HL-60 (cell line): ENCODE measurements at regions not wholly inside any gene's neighbourhood (a gene's known extent, or its start where the extent isn't known, plus 50 kb on each side); places are given as distances from the start of the nearest gene placed in this dataset.

Source experiments
- DNase-seq, 2 experiments: peaks; one replicate each; pipeline ENCODE4 v3.0.0-alpha.2; 2010 to 2020; ENCODE audit warnings: low read depth in 1 of 2, low spot score in 1 of 2
- H3K27ac ChIP-seq: fragments of 250-450 bp; sonication (Bioruptor Pico); replicated peaks from 2 replicates; pipeline ENCODE4 v1.5.1; 2020; ENCODE audit warnings: mild to moderate bottlenecking, moderate library complexity
- H3K27me3 ChIP-seq: fragments of 250-450 bp; sonication (Bioruptor Pico); 2 replicates; pipeline ENCODE4 v1.5.1; 2021; ENCODE audit warnings: mild to moderate bottlenecking, moderate library complexity; ENCODE audit not compliant: insufficient read depth, poor library complexity, severe bottlenecking
- H3K4me3 ChIP-seq: replicated peaks from 2 replicates; pipeline ENCODE4 v1.5.1; 2011; ENCODE audit warnings: mild to moderate bottlenecking, control low read depth, low read length; ENCODE audit not compliant: insufficient read depth
- CTCF ChIP-seq: IDR thresholded peaks from one replicate; pipeline ENCODE4 v1.5.1; 2011; ENCODE audit warnings: low read length, control low read depth, inconsistent platforms; ENCODE audit not compliant: insufficient read depth
- GABPA ChIP-seq: IDR thresholded peaks from 2 replicates; pipeline ENCODE4 v1.6.1; 2012; ENCODE audit warnings: low read depth
- POLR2AphosphoS5 ChIP-seq: IDR thresholded peaks from 2 replicates; pipeline ENCODE4 v1.6.1; 2012; ENCODE audit warnings: low read depth
- REST ChIP-seq: IDR thresholded peaks from 2 replicates; pipeline ENCODE4 v1.6.1; 2012; ENCODE audit warnings: low read depth; ENCODE audit not compliant: insufficient replicate concordance
- SPI1 ChIP-seq: IDR thresholded peaks from 2 replicates; pipeline ENCODE4 v1.6.1; 2012; ENCODE audit warnings: low read depth, mild to moderate bottlenecking, borderline replicate concordance

- Histone ChIP-seq H3K27ac (no peak overlapping the region), H3K4me3 (no peak overlapping the region), H3K27me3 (no peaks in the 10 kb centered on the region)
- TF ChIP-seq SPI1, result no peak
- TF ChIP-seq GABPA, result no peak
- TF ChIP-seq CTCF, result no peak
- TF ChIP-seq REST, result no peak
- TF ChIP-seq POLR2AphosphoS5, result no peak
- no peak for DNase-seq
These were observed 54.3 kb upstream of the SMAD3 start for GRCh38 chr15:67010898-67011616.

GRCh38 chr15:67011617-67012005 lies 53.8 kb upstream of the SMAD3 start:
- Histone ChIP-seq H3K27ac (no peak overlapping the region), H3K27me3 (no peaks in the 10 kb centered on the region), H3K4me3 (no peak overlapping the region)
- TF ChIP-seq GABPA, result no peak
- no peak for TF ChIP-seq REST
- TF ChIP-seq CTCF, result no peak
- TF ChIP-seq SPI1, result no peak
- no peak for TF ChIP-seq POLR2AphosphoS5
- no peak for DNase-seq

- Histone ChIP-seq H3K27ac (no peak overlapping the region), H3K27me3 (no peaks in the 10 kb centered on the region), H3K4me3 (no peak overlapping the region)
- TF ChIP-seq CTCF (no peak), GABPA (no peak), REST (no peak), SPI1 (no peak), POLR2AphosphoS5 (no peak)
- DNase-seq, result no peak
These were observed 51.7 kb upstream of the SMAD3 start for GRCh38 chr15:67013696-67014095.
